A549 (cell line): ENCODE measurements at regions not wholly inside any gene's neighbourhood (a gene's known extent, or its start where the extent isn't known, plus 50 kb on each side); places are given as distances from the start of the nearest gene placed in this dataset.

Experiments used
- ATAC-seq, 2 experiments: fragments of 200-7000 bp in 1 of 2; fragments of >200 bp in 1 of 2; cut with Nextera tagmentation in 1 of 2; cut with Tn5 transposase in 1 of 2; 3 replicates each; pipeline versions ENCODE4 v1.8.0 to v1.9.1; 2018 to 2020; ENCODE audit warnings: mild to moderate bottlenecking in 1 of 2, moderate library complexity in 1 of 2
- CTCF ChIA-PET: fragments of 300-600 bp; sonication (Branson Sonifier 250); formaldehyde crosslinking; extraction: SDS; loops from one replicate; lab custom pipeline; 2021; ENCODE audit warnings: antibody characterized with exemption, inconsistent platforms; lab: Yijun Ruan, JAX
- POLR2A ChIA-PET: fragments of 350-600 bp; formaldehyde crosslinking; extraction: SDS; loops from one replicate; lab custom pipeline; 2021; ENCODE audit warnings: antibody characterized with exemption, inconsistent platforms; lab: Yijun Ruan, JAX
- DNase-seq, 2 experiments: peaks; one replicate each; pipeline versions ENCODE4 v3.0.0 to v3.0.0-alpha.2; 2011 to 2016; ENCODE audit warnings: low read depth in 1 of 2, low spot score in 1 of 2
- FAIRE-seq: peaks from 2 replicates; lab custom pipeline; 2011; peaks lifted over from hg19 to GRCh38; lab: Jason Lieb, UNC
- H3K27ac ChIP-seq, 2 experiments: fragments of >200 bp; sonication (Bioruptor Twin); formaldehyde crosslinking; 3 replicates each; pipeline ENCODE4 v1.5.1; 2016 to 2017
- H3K4me1 ChIP-seq: fragments of >200 bp; sonication (Bioruptor Twin); formaldehyde crosslinking; 3 replicates; pipeline ENCODE4 v1.6.1; 2016
- H3K4me2 ChIP-seq: fragments of >200 bp; sonication (Bioruptor Twin); formaldehyde crosslinking; 3 replicates; pipeline ENCODE4 v1.6.1; 2016
- H3K4me3 ChIP-seq: fragments of >200 bp; sonication (Bioruptor Twin); formaldehyde crosslinking; 3 replicates; pipeline ENCODE4 v1.5.1; 2016
- H3K9me3 ChIP-seq: fragments of >200 bp; sonication (Bioruptor Twin); formaldehyde crosslinking; 3 replicates; pipeline ENCODE4 v1.6.1; 2016
- BHLHE40 ChIP-seq: IDR thresholded peaks from 2 replicates; pipeline ENCODE4 v1.6.1; 2012; ENCODE audit warnings: low read depth, low read length, inconsistent platforms
- CBX8 ChIP-seq: fragments of 200-600 bp; sonication (generic); IDR thresholded peaks from 2 replicates; pipeline ENCODE4 v1.6.1; 2016
- ESRRA ChIP-seq: fragments of 150-350 bp; IDR thresholded peaks from 2 replicates; pipeline ENCODE4 v1.6.1; 2014; ENCODE audit warnings: mild to moderate bottlenecking, low read length, borderline replicate concordance
- FOSL2 ChIP-seq, 2 experiments: fragments of 450-650 bp in 1 of 2; fragments of >200 bp in 1 of 2; sonication (Bioruptor Twin) in 1 of 2; formaldehyde crosslinking; IDR thresholded peaks; 2 replicates each; pipeline versions ENCODE4 v1.5.0 to v1.6.1; 2016 to 2020; ENCODE audit warnings: mild to moderate bottlenecking in 1 of 2, moderate library complexity in 1 of 2
- HDAC2 ChIP-seq: fragments of 200-600 bp; sonication (generic); IDR thresholded peaks from 2 replicates; pipeline ENCODE4 v1.6.1; 2016
- HOXA7 ChIP-seq: fragments of 250-450 bp; sonication (Bioruptor Pico); IDR thresholded peaks from 2 replicates; pipeline ENCODE4 v1.5.0; 2020; ENCODE audit warnings: mild to moderate bottlenecking, moderate library complexity
- HOXB5 ChIP-seq: fragments of 250-450 bp; sonication (Bioruptor Pico); IDR thresholded peaks from 2 replicates; pipeline ENCODE4 v1.5.0; 2020; ENCODE audit warnings: mild to moderate bottlenecking, moderate library complexity
- JUN ChIP-seq, 2 experiments: fragments of >200 bp; sonication (Bioruptor Twin); formaldehyde crosslinking; IDR thresholded peaks; 2 replicates in 1 of 2; 3 replicates in 1 of 2; pipeline ENCODE4 v1.6.1; 2016 to 2017
- KDM1A ChIP-seq: fragments of 200-600 bp; sonication (generic); IDR thresholded peaks from 2 replicates; pipeline ENCODE4 v1.6.1; 2016; ENCODE audit warnings: low read depth, mild to moderate bottlenecking
- KDM5A ChIP-seq: fragments of 200-600 bp; sonication (generic); IDR thresholded peaks from 2 replicates; pipeline ENCODE4 v1.6.1; 2016; ENCODE audit warnings: antibody characterized with exemption, mild to moderate bottlenecking
- MYC ChIP-seq: IDR thresholded peaks from 2 replicates; pipeline ENCODE4 v1.6.1; 2012; ENCODE audit warnings: mild to moderate bottlenecking, inconsistent platforms, low read length, improper control_type of control experiment, borderline replicate concordance
- NFE2L2 ChIP-seq: fragments of 150-350 bp; conservative IDR thresholded peaks from 2 replicates; pipeline ENCODE4 v1.6.1; 2014; ENCODE audit warnings: low read length
- NPAS2 ChIP-seq: fragments of 250-450 bp; sonication (Bioruptor Pico); IDR thresholded peaks from 2 replicates; pipeline ENCODE4 v1.8.0; 2022; ENCODE audit warnings: mild to moderate bottlenecking, moderate library complexity, borderline replicate concordance
- PHF8 ChIP-seq: fragments of 200-600 bp; sonication (generic); IDR thresholded peaks from 2 replicates; pipeline ENCODE4 v1.6.1; 2016; ENCODE audit warnings: low read depth, mild to moderate bottlenecking, antibody characterized with exemption, moderate library complexity, borderline replicate concordance
- RARB ChIP-seq: fragments of 250-450 bp; sonication (Bioruptor Pico); IDR thresholded peaks from 2 replicates; pipeline ENCODE4 v1.8.0; 2021; ENCODE audit warnings: mild to moderate bottlenecking, moderate library complexity
- RCOR1 ChIP-seq: fragments of 150-350 bp; IDR thresholded peaks from 2 replicates; pipeline ENCODE4 v1.6.1; 2014; ENCODE audit warnings: antibody characterized with exemption, low read length, low read depth
- RFX5 ChIP-seq: fragments of 450-650 bp; IDR thresholded peaks from 2 replicates; pipeline ENCODE4 v1.7.1; 2014; ENCODE audit warnings: antibody characterized with exemption, mild to moderate bottlenecking, moderate library complexity
- SMC3 ChIP-seq: fragments of >200 bp; sonication (Bioruptor Twin); formaldehyde crosslinking; IDR thresholded peaks from 3 replicates; pipeline ENCODE4 v1.6.1; 2018; ENCODE audit warnings: inconsistent platforms
- SREBF2 ChIP-seq: fragments of 450-650 bp; IDR thresholded peaks from 2 replicates; pipeline ENCODE4 v1.6.1; 2014; ENCODE audit warnings: mild to moderate bottlenecking, moderate library complexity
- TFCP2L1 ChIP-seq: fragments of 250-450 bp; sonication (Bioruptor Pico); IDR thresholded peaks from 2 replicates; pipeline ENCODE4 v1.5.0; 2021; ENCODE audit warnings: mild to moderate bottlenecking
- TP53 ChIP-seq: fragments of 250-450 bp; sonication (Bioruptor Pico); IDR thresholded peaks from 2 replicates; pipeline ENCODE4 v1.5.0; 2021; ENCODE audit warnings: mild to moderate bottlenecking, moderate library complexity
- ZC3H11A ChIP-seq: fragments of 450-650 bp; IDR thresholded peaks from 2 replicates; pipeline ENCODE4 v1.6.1; 2014; ENCODE audit warnings: antibody characterized with exemption, mild to moderate bottlenecking
- ZFP36 ChIP-seq: fragments of 450-650 bp; IDR thresholded peaks from 2 replicates; pipeline ENCODE4 v1.6.1; 2014; ENCODE audit warnings: borderline replicate concordance; ENCODE audit not compliant: partially characterized antibody
- ZNF302 ChIP-seq: fragments of 250-450 bp; sonication (Bioruptor Pico); IDR thresholded peaks from 2 replicates; pipeline ENCODE4 v1.9.0; 2021; ENCODE audit warnings: inconsistent platforms, mild to moderate bottlenecking, moderate library complexity
- WGBS: methylation state at CpG from one replicate; pipeline ENCODE4 v1.1.6; 2017; ENCODE audit errors: missing lambda C conversion rate; 5-methylcytosine and 5-hydroxymethylcytosine counted together
- TF ChIP-seq, protein P1 (sequence below): fragments of >200 bp; sonication (Bioruptor Twin); formaldehyde crosslinking; IDR thresholded peaks from 2 replicates; pipeline ENCODE4 v1.6.1; 2016
- TF ChIP-seq, protein P2 (sequence below): fragments of 250-450 bp; sonication (Bioruptor Pico); IDR thresholded peaks from 2 replicates; pipeline ENCODE4 v1.5.0; 2020; ENCODE audit warnings: low read depth, mild to moderate bottlenecking, moderate library complexity

DNA sequence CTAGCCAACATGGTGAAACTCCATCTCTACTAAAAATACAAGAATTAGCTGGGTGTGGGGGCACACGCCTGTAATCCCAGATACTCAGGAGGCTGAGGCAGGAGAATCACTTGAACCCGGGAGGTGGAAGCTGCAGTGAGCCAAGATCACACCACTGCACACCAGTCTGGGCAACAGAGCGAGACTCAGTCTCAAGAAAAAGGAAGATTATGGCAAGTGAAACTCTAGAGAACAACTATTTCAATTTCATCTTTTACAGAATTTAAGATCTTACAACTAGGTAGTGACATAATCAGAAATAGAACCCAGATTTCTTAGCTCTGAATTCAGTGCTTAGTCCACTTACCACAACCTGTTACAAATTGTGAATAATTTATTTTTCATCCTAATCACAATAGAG lies 108.8 kb upstream of the MAP3K1 start (continued):
- TF ChIP-seq HOXB5 (CRISPR knock-in tag) (no peak), ZC3H11A (no peak), SMC3 (no peak), HDAC2 (no peak), NPAS2 (CRISPR knock-in tag) (no peak), FOSL2 (IDR thresholded peaks at IDR 0.05) (no peak), FOSL2 (CRISPR knock-in tag; IDR thresholded peaks at IDR 0.05) (no peak), TFCP2L1 (CRISPR knock-in tag) (no peak)
- TF ChIP-seq, protein P1, sequence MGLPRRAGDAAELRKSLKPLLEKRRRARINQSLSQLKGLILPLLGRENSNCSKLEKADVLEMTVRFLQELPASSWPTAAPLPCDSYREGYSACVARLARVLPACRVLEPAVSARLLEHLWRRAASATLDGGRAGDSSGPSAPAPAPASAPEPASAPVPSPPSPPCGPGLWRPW, result no peak

DNA sequence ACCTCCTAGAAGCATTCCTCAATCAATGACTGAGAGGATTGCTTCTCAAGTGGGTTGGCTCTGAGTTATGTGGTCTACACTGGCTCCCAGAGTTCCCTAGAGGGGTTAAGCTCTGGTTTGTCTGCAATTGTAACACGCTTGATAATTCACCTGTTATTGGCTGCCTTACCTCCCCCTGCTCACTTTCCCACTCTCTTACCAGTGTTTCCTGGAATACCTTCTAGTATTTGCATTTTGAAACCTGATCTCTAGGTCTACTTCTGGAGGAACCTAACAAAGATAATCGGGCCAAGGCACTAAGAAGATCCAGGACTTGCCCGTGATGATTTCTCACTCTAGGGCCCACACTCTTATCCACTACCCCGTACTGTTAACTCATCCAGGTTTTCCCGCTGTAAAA lies 110.1 kb upstream of the MAP3K1 start:
- ATAC-seq, result no peak
- DNase-seq, result no peak
- Histone ChIP-seq H3K4me1 (no peaks in the 10 kb centered on the region), H3K9me3 (no peaks in the 10 kb centered on the region), H3K4me2 (no peak overlapping the region)
- 46% methylated on average over 5 of the region's 5 CpGs for WGBS
- FAIRE-seq, result no peak
- POLR2A ChIA-PET, result no interaction called here
- CTCF ChIA-PET, result interaction anchor here (1.3 to 1.5 kb wide), 2 partner anchors 134 to 434 kb away, joined by 3 read pairs; no protein-coding TSS in a partner anchor
- TF ChIP-seq BHLHE40, result no peak
- TF ChIP-seq RCOR1, result no peak
- TF ChIP-seq, protein P2, sequence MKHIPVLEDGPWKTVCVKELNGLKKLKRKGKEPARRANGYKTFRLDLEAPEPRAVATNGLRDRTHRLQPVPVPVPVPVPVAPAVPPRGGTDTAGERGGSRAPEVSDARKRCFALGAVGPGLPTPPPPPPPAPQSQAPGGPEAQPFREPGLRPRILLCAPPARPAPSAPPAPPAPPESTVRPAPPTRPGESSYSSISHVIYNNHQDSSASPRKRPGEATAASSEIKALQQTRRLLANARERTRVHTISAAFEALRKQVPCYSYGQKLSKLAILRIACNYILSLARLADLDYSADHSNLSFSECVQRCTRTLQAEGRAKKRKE (CRISPR knock-in tag), result no peak
- no peak for TF ChIP-seq KDM5A
- TF ChIP-seq TFCP2L1 (CRISPR knock-in tag), result no peak
- TF ChIP-seq RFX5, result no peak
- TF ChIP-seq ZC3H11A, result no peak
- no peak for TF ChIP-seq KDM1A
- no peak for TF ChIP-seq TP53 (CRISPR knock-in tag)
- TF ChIP-seq RARB (CRISPR knock-in tag), result no peak
- TF ChIP-seq HOXA7 (CRISPR knock-in tag), result no peak
- TF ChIP-seq NFE2L2, result no peak
- no peak for TF ChIP-seq ZNF302 (CRISPR knock-in tag)
- TF ChIP-seq, all 56 proteins: peak for 0
- Histone ChIP-seq H3K27ac (no peak overlapping the region), H3K4me3 (no peak overlapping the region)

DNA sequence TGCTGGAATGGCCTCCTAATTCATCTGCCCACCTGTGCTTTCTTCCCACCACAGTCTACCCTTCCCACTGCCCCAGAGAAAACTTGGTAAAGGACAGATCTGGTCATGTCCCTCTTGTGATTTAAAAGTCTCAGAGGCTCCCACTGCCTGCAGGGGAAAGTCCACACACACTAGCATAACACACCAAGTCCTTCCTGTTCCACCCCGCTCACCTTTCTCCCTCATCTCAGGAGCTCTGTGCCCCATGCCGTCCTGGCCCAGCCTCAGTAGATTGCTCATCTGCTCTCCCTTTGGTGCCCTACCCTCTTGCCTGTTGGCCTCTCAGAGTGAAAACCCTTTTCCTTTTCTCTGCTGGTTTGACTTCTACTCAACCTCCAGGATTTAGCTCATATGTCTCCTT lies 111.4 kb upstream of the MAP3K1 start:
- Histone ChIP-seq H3K9me3 (no peaks in the 10 kb centered on the region), H3K27ac (no peak overlapping the region), H3K4me1 (no peaks in the 10 kb centered on the region), H3K4me3 (no peak overlapping the region), H3K4me2 (no peak overlapping the region)
- POLR2A ChIA-PET, result no interaction called here
- 80% methylated on average over 2 of the region's 2 CpGs for WGBS
- CTCF ChIA-PET, result interaction anchor here (0.9 to 1.5 kb wide), 2 partner anchors 10 to 433 kb away, joined by 3 read pairs; no protein-coding TSS in a partner anchor
- ATAC-seq (no peak), DNase-seq (no peak), FAIRE-seq (no peak)
- TF ChIP-seq CBX8 (no peak), MYC (no peak), ESRRA (no peak), PHF8 (no peak), JUN (IDR thresholded peaks at IDR 0.05) (no peak), ZFP36 (no peak), SREBF2 (no peak), TFCP2L1 (CRISPR knock-in tag) (no peak), KDM1A (no peak)
